Stimulated activated CD4-positive, alpha-beta T cell treated with anti-CD3 and anti-CD28 coated beads, Interleukin-12 subunit alpha, Interleukin-12 subunit beta, amount 100 ng/mL, for 24 hours (primary cell): ENCODE measurements at regions not wholly inside any gene's neighbourhood (a gene's known extent, or its start where the extent isn't known, plus 50 kb on each side); places are given as distances from the start of the nearest gene placed in this dataset.
"Not testable (repeated sequence)": the region's sequence is repeated elsewhere in the genome, so short reads cannot be mapped to it uniquely, and the experiment has no call there.

Experiments
- DNase-seq, 2 experiments: peaks; one replicate each; pipeline ENCODE4 v3.0.0-alpha.2; 2020; ENCODE audit warnings: low read depth in 2 of 2

GRCh38 chr14:22105006-22105623, 431.5 kb upstream of the OR4E1 start:
- no peak for DNase-seq

DNA sequence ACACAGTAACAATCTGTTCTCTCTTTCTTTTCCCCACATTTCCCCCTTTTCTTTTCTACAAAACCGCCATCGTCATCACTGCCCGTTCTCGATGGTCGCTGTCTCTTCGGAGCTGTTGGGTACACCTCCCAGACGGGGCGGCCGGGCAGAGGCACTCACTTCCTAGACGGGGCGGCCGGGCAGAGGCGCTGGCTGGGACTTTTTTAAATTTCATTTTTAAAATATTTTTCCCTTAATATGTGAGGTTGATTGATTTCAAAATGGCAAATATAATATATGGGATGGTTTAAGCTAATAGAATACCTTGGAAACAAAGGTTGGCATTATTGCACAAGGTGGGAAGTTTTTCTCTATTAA, 427.1 kb upstream of the OR4E1 start:
- DNase-seq: not testable (repeated sequence)

DNA sequence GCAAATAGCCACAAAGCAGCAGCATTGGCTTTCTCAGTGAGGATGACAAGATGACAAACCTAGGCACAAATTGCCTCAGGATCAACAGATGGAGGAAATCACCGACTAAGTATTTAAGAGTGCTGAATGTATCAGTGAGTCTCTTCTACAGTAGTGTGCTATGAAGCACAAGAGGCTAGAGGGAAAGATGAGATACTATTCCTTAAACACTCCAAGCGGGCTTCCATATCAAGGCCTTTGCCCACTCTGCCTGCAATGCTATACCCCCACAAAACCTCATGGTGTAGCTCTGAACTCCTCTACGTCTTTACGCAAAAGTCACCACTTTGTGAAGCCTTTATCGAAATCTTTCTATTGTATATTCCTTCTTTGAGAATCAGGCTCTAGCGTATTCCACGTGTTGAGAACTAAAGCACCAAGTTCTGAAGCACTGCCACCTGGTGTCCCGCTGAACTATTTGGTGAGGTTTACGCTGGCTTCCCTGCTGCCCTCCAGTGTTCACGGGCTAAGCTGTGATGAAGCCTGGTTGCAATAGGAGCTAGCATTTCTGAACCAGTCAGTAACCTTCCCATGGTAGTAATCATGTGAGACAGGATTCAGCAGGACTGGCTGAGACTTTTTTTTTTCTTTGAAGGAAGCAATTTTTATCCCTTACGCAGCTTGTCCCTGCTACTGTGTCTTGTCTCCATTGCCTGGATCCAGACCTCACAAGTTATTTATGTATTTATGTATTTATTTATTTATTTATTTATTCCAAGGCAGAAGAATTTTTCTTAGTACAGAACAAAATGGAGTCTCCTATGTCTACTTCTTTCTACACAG, 426.5 kb upstream of the OR4E1 start:
- peak; percentile 20 to 37 for DNase-seq

- DNase-seq: no peak
Measured at GRCh38 chr14:22098435-22098834, 424.8 kb upstream of the OR4E1 start.

DNA sequence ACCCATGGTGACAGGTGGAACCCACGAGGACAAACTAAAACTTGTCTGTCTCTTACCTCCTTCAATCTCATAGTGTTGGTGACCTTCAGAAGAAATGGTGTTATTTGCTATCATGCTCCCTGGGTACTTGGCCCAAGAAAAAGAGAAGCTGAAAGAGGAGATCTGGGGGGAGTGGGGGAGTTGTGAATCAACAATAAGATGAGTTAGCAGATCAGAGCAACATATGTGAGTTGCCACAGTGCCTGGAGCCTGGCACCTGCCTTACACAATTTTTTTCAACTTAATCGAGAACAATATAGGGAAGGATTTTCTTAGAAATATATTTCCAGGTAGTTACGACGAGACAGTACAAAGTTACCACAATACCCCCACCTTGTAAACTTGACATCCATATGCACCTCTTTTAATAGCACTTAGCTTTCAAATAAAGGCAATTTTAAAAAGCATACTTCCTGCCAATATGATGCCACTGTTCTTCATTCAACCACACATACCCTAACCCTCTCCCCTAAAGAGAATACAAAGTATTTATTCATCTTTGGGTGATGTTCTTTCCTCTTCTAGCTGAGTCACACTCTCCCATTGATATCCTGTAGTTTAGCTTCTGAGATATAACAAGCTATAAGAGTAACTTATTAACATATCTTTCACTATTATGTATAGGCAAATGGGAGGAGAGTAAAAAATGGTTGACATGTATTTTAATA, 424.1 kb upstream of the OR4E1 start:
- no peak for DNase-seq

GRCh38 chr14:22097072-22097471, 423.5 kb upstream of the OR4E1 start:
- no peak for DNase-seq

- DNase-seq: no peak
Measured at GRCh38 chr14:22096514-22096895, 422.9 kb upstream of the OR4E1 start.

DNA sequence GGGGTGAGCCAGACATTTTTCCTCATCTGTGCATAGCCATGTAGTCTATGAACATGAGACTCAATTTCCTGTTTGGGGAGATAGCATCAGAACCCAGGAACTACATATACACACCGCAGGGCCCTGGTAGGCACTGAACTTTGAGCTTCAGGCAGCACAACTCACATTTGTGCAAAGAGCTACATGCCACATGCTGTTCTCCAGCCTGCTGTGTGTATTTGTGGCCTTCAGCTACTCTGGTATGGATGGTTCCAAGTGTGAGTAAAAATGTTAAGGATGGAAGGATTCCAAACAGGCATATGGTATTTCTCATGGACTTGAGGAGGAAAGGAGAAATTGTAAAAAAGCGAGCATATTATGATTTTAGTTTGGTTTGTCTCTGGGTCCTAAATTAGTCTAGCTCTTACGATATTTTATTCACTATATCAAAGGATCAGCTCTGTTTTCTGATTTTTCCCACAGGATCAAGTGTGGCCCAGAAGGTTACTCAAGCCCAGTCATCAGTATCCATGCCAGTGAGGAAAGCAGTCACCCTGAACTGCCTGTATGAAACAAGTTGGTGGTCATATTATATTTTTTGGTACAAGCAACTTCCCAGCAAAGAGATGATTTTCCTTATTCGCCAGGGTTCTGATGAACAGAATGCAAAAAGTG, 422.4 kb upstream of the OR4E1 start:
- no peak for DNase-seq

- no peak for DNase-seq
Measured at GRCh38 chr14:22089940-22090339, 416.3 kb upstream of the OR4E1 start.

DNA sequence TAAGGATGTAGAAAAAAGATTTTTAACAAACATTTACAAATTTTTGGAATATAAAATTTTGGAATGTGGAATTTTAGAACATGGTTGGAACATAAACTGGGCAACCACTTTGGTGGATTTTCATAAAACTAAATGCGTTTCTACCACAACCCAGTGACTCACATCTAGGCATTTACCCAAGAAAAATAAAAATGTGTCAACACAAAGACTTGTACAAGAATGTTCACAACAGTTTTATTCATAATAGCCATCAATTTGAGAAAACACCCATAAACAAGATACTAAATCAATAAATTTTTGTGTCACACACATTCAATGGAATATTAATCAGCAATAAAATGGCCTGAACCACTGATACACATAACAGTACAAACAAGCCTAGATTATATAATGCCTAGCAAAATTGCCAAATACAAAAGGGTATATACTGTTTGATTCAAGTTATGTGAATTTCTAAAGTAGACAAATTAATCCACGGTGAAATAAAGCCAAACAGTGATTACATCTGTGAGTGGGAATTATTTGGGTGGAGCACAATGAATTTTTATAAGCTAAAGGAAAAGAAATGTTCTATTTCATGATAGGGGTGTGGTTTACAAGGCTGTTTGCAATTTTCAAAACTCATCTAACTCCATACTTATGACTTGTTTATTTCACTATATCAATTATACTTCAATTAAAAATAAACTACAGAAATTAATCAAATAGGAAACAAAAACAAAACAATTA, 415.2 kb upstream of the OR4E1 start:
- DNase-seq: no peak

GRCh38 chr14:22086131-22086530, 412.5 kb upstream of the OR4E1 start:
- DNase-seq: no peak

- no peak for DNase-seq
Measured at GRCh38 chr14:22084393-22085281, 411.0 kb upstream of the OR4E1 start.

GRCh38 chr14:22081337-22081736, 407.7 kb upstream of the OR4E1 start:
- no peak for DNase-seq

DNA sequence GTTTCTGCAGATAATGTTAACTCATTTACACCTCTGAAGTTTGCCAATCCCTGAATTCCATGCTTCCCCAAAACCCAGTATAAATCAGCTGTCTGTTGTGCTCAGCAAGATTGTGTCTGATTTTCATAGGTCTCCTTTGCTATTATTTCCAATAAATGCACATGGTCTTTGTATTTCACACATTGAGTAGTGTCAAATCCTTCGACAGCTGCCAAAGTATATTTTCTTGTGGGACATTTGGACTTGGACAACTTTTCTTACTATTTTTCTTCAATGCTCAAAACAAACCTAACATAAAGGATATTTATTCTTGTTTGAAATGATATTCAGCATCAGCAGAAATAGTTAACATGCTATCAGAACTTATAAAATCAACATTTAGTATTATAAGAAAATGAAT, 406.1 kb upstream of the OR4E1 start:
- DNase-seq: no peak

DNA sequence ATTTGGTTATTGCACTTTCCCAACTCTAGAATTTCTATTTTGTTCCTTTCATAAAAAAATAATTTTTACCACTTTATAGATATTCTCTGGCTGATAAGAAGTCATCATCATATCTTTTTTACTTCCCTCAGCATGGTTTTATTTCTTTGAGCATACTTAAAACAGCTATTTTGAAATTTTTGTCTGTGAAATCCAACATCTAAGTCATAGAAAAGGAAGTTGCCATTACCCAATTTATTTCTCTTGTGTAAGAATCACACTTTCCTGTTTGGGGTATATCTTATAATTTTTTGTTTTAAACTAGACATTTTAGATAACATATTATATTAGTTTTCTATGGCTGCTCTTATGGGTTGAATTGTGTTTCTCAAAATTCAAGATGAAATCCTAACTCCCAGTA, 400.2 kb upstream of the OR4E1 start:
- no peak for DNase-seq

- no peak for DNase-seq
Measured at GRCh38 chr14:22071006-22071405, 397.4 kb upstream of the OR4E1 start.

DNA sequence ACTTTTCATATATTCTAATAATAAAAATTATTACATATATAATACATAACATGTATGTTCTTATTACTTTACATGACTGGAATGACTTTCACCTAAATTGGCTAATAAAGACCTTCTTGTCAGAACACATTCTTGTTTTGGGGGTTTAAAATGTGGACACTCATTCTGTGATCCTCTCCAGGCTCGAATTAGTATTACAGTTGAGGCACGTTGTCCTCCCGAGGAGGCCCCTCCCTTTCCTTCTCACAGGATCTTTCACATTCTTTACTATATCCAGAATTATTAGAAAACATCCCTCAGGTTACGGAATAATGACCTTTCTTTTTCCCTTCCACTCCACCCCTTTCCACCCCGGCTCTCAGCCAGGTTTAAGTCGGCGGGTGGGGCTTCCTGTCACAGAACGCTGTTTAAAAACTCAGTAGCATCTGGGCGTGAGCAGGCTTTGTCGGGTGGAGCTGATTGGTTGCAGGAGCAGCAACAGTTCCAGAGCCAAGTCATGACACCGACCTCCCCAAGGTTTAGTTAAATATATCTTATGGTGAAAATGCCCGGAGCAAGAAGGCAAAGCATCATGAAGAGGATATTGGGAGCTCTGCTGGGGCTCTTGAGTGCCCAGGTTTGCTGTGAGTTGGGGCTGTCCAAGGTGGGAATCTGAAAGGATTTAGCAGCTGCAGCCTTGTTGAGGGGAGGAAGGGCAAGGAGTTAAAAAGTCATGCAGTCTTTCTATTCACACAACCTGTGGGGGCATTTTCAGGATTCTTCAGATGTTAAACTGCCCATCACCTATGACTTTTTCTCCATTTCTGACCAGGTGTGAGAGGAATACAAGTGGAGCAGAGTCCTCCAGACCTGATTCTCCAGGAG, 396.7 kb upstream of the OR4E1 start:
- peak; percentile 25 to 44 for DNase-seq

- DNase-seq: no peak
Measured at GRCh38 chr14:22065347-22065746, 391.7 kb upstream of the OR4E1 start.

GRCh38 chr14:22059201-22059600, 385.6 kb upstream of the OR4E1 start:
- DNase-seq: no peak

GRCh38 chr14:22052795-22053194, 379.2 kb upstream of the OR4E1 start:
- no peak for DNase-seq
